ES-I3 (cell line): ENCODE measurements at regions not wholly inside any gene's neighbourhood (a gene's known extent, or its start where the extent isn't known, plus 50 kb on each side); places are given as distances from the start of the nearest gene placed in this dataset.

Experiments
- H3K36me3 ChIP-seq: 2 replicates; pipeline ENCODE4 v1.6.1; 2013; ENCODE audit warnings: mild to moderate bottlenecking, low read length, control low read depth, moderate library complexity; ENCODE audit not compliant: insufficient read depth
- H3K4me1 ChIP-seq: 2 replicates; pipeline ENCODE4 v1.6.1; 2013; ENCODE audit warnings: mild to moderate bottlenecking, control low read depth, low read length; ENCODE audit not compliant: insufficient read depth
- H3K9ac ChIP-seq: 2 replicates; pipeline ENCODE4 v1.6.1; 2013; ENCODE audit warnings: low read depth, mild to moderate bottlenecking, low read length, moderate library complexity
- H3K9me3 ChIP-seq: 2 replicates; pipeline ENCODE4 v1.6.1; 2013; ENCODE audit warnings: mild to moderate bottlenecking, low read length, moderate library complexity; ENCODE audit not compliant: control insufficient read depth, insufficient read depth

DNA sequence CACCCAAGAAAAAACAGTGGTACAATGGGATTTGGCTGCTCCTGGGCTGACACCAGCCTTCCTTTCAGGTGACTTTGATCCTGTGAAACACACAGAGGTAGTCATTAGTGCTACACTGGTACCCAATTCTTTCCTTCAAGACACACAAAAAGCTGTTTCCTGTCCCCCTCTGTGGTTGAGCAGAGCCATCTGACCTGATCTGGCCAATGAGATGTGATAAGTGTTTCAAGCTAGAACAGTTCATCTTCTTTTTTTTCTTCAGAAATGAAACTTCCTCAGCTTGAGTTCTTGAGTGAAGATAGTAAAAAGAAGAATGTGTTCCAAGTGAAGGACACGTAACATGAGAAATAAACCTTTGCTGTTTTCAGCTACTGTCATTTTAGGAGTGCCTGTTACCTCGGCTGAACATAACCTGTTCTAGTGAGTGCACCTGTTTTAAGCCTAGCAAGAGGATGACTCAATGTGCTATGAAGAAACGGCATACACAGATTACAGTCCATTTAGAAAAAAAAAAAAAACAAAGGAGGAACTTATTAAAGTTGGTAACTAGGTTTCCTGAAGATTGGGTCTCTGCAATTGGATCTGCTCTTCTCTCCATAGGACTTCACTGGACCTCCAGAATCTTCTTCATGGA lies 287.8 kb downstream of the GAS1 start:
- H3K9ac ChIP-seq: no peak overlapping the region
- H3K36me3 ChIP-seq: no peaks in the 10 kb centered on the region; the same call in 1 of the 2 replicates
- H3K4me1 ChIP-seq: no peaks in the 10 kb centered on the region
- H3K9me3 ChIP-seq: no peaks in the 10 kb centered on the region

DNA sequence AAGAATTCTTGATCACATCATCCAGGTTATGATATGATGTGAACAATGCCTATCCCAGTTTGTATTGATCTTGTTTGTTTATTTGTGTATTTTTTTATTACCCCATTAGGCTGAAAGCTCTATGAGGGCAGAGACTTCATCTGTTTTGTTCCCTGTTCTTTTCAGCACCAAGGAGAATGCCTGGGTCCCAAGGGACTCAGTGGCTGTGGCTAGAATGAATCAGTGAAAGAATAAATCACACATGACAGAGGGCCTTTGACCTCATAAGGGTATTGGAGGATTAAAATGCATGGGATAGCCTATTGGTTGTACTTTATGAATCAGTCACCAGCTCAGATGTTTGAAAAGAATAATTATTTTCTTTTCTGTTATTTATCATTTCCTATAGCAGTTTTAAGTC lies 292.2 kb downstream of the GAS1 start:
- Histone ChIP-seq H3K36me3 (no peaks in the 10 kb centered on the region; the same call in 1 of the 2 replicates), H3K4me1 (no peaks in the 10 kb centered on the region), H3K9ac (no peak overlapping the region), H3K9me3 (no peaks in the 10 kb centered on the region)

DNA sequence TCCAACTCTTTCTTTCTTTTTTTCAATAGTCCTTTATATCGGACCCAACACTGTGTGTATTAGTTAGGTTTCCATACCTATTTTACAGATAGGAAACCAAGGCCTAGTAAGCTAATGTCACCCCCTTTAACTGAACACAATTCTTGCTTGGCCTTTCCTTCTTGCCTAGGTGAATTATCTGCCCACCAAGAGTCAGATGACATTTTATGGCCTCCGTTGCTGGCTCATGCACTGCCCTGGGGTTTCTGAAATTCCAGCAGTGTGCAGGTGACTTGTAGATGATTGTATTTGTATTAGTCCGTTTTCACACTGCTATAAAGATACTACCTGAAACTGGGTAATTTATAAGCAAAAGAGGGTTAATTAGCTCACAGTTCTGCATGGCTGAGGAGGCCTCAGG lies 293.8 kb downstream of the GAS1 start:
- H3K4me1 ChIP-seq: no peaks in the 10 kb centered on the region
- H3K9me3 ChIP-seq: no peaks in the 10 kb centered on the region
- no peaks in the 10 kb centered on the region for H3K36me3 ChIP-seq
- H3K9ac ChIP-seq: no peak overlapping the region

DNA sequence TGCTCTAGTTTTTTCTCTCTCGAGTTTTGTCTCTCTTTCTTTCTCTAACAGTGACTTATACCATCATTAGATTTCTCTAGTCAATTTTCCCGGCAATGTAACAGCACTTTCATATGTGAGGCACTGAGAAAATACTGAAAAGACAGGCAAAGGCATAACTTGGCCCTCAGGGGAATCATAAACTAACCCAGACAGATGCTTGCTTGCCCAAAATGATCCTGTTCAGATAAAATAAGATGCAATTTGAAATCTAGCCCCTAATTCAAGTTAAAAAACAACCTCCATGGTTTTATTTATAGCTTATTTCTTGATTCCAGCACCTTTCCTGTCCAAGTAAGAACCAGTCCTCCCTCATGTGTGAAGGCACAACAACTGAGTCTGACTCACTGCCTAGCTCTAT lies 294.6 kb downstream of the GAS1 start:
- Histone ChIP-seq H3K9ac (no peak overlapping the region), H3K4me1 (no peaks in the 10 kb centered on the region), H3K36me3 (no peaks in the 10 kb centered on the region)

DNA sequence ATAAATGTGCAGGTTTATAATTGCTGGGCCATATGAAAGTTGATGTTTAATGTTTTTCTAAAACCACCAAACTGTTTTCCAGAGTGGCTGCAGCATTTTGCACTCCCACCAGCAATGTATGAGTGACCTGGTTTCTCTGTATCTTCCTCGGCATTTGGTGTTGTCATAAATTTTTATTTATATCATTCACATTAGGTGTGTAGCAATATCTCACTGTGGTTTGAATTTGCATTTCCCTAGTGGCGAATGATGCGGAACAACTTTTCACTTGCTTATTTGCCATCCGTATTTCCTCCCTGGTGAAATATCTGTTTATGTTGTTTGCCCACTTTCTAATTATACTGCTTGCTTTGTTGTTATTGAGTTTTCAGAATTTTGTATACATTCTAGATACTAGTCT lies 295.7 kb upstream of the TUT7 start:
- Histone ChIP-seq H3K9ac (no peak overlapping the region), H3K4me1 (no peaks in the 10 kb centered on the region), H3K9me3 (no peaks in the 10 kb centered on the region), H3K36me3 (no peaks in the 10 kb centered on the region)

More for the DNA sequence above, 294.6 kb downstream of the GAS1 start:
- no peaks in the 10 kb centered on the region for H3K9me3 ChIP-seq

DNA sequence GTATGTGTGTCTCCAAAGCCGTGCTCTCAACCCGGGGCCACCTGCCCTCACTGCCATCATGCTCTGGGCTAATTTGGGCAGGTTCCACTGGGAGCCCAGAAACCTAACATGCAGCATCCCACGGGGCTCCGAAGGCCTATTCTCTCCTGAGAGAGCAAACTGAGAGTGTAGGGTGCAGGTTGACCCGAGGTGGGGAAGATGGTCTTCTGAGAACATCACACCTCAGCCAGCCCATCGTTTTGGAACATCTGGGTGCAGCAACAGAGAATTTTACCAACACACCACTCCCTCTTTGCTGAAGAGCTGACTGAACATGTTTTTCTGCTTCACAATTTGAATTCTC lies 294.6 kb upstream of the TUT7 start:
- no peaks in the 10 kb centered on the region for H3K9me3 ChIP-seq
- no peak overlapping the region for H3K9ac ChIP-seq
- peaks cover 8% of the 10 kb centered on the region; the same call in 1 of the 2 replicates for H3K4me1 ChIP-seq
- H3K36me3 ChIP-seq: no peaks in the 10 kb centered on the region

DNA sequence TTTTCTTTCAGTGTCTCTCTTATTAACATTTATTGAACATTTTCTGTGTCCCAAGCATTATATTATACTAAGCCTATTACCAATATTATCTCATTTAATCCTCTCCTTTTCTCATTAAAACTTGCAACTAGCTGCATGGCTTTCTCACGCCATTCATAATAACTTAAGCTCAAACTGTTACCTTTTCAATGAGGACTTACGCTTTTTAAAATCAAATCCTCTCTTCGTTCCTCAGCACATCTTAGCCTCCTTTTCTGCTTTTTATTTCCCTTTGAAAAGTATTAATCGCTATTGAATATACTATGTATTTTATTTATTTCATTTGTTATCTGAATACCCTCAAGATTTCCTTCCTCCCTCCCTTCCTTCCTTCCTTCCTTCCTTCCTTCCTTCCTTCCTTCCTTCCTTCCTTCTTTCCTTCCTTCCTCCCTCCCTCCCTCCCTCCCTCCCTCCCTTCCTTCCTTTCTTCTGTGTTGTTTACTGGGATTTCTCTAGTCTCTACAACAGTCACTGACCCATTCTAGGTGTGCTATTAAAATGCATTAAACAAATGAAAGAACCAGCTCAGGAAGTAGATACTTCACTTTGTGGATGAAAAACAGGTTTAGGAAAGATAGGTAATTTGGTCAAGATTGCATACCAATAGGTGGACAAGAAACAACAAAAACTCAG lies 294.1 kb upstream of the TUT7 start:
- no peak overlapping the region for H3K9ac ChIP-seq

DNA sequence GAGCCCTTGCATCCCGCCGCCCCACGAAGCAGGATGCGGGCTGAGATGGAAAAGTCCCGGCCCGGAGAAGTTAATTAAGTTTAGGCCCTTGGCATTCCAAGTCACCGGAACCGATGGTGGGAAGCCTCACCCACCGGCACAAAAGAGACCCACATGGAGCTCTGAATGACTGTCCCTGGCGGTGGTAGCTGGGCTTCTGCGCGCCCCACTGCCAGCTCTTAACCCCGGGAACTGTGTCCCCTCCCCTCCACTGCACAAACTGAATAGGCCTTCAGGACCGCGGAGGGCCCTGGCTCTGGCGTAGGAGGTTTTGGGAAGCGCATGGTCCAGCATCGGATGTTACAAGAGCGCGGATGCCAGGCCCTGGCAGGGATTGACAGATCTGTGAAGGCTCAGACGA lies 291.1 kb upstream of the TUT7 start:
- Histone ChIP-seq H3K9ac (no peak overlapping the region), H3K9me3 (no peaks in the 10 kb centered on the region), H3K36me3 (no peaks in the 10 kb centered on the region), H3K4me1 (peaks cover 11% of the 10 kb centered on the region; the same call in 1 of the 2 replicates)

More for the DNA sequence above, 294.1 kb upstream of the TUT7 start:
- peaks cover 11% of the 10 kb centered on the region; the same call in 1 of the 2 replicates for H3K4me1 ChIP-seq
- no peaks in the 10 kb centered on the region for H3K36me3 ChIP-seq
- H3K9me3 ChIP-seq: no peaks in the 10 kb centered on the region

DNA sequence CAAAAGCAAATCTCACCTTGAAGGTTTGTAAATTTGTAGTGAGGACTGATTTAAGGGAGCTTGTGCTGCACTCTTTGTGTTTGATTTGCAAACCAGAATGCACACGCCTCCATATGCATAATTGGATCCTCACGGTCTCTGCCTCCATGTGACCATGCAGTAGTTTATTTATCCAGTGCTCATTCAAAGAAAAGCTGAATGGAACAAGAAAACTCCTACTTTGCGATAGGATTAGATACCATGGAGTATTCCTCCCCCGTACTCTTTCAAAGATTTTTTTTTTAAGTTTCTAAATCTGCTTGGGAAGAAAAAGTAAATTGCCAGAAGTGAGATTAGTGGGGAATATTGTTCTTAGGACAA lies 290.4 kb upstream of the TUT7 start:
- Histone ChIP-seq H3K4me1 (peaks cover 11% of the 10 kb centered on the region; the same call in 1 of the 2 replicates), H3K9ac (no peak overlapping the region), H3K36me3 (no peaks in the 10 kb centered on the region), H3K9me3 (no peaks in the 10 kb centered on the region)

DNA sequence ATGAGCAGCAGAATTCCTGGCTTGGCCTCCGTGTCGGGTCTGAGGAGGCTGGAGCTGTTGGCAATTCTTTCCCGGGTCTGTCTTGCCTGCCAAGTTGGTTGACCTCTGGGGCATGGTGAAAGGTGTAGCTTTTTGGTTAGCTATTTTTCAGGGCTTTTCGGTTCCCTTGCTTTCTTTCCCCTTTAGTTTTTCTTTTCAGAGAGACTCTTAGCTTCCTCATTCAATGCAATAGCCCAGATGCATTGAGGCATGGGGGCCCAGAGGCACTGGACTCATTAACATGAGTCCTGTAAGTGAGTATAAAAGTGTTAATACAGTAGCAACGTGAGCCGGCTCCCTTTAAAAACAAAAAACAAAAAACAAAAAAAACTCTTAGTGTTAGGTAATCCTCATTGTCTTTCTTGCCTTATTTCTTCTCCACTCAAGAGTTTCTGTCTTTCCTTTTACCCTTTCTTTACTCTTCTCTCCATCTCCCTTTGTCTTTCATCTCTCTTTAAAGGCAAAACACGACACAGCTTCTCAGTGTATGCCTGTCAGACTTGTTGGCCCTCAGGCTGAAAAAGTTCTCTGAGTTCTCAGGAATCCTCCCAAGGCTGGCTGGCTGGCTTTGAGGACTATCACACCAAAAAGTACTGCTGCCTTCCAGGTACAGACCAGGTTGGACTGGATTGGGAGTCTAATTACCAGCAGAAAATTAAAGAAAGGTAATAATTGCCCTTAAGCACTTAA lies 289.9 kb upstream of the TUT7 start:
- no peak overlapping the region for H3K9ac ChIP-seq
- no peaks in the 10 kb centered on the region for H3K9me3 ChIP-seq
- no peaks in the 10 kb centered on the region for H3K36me3 ChIP-seq
- H3K4me1 ChIP-seq: peaks cover 11% of the 10 kb centered on the region; the same call in 1 of the 2 replicates

DNA sequence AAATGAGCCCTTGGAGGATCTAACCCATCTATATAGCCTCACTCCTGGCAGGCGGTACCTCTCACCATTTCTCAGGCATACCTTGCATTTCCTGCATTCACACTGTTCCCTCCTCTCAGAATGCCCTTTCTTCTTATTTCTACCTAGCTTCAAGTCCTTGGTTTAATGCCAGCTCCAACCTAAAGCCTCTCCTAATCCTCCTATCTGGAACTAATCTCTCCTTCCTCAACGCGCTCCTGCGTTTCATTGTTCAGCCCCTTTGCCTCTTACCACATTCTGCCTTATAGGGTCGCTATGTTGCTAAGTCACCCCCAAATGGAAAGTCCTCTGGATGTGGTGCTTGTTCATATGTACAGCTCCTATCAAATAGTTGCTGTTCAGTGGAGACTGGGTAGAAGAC lies 288.5 kb upstream of the TUT7 start:
- H3K9me3 ChIP-seq: no peaks in the 10 kb centered on the region
- H3K36me3 ChIP-seq: no peaks in the 10 kb centered on the region
- no peak overlapping the region for H3K9ac ChIP-seq
- peaks cover 11% of the 10 kb centered on the region; the same call in 1 of the 2 replicates for H3K4me1 ChIP-seq

DNA sequence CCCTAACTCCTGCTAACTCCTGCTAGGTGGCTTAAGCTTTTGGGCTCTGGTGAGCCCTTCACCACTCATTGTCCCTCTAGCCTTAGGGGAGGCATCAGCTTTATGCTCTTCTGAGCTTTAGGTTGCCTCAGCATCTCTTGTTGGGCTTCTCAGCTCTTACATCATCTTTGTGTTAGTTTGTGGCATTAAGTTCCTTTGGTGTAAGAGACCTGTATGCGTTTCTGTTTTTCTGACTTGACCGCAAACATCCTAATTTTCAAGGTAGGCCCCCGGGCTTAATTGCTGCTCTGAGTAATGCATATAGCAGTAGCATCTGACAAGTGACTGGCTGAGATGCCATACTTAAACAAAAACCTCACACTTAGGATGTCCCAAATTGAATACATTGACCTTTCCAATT lies 287.8 kb upstream of the TUT7 start:
- Histone ChIP-seq H3K9me3 (no peaks in the 10 kb centered on the region), H3K4me1 (peaks cover 11% of the 10 kb centered on the region; the same call in 1 of the 2 replicates), H3K36me3 (no peaks in the 10 kb centered on the region), H3K9ac (no peak overlapping the region)

DNA sequence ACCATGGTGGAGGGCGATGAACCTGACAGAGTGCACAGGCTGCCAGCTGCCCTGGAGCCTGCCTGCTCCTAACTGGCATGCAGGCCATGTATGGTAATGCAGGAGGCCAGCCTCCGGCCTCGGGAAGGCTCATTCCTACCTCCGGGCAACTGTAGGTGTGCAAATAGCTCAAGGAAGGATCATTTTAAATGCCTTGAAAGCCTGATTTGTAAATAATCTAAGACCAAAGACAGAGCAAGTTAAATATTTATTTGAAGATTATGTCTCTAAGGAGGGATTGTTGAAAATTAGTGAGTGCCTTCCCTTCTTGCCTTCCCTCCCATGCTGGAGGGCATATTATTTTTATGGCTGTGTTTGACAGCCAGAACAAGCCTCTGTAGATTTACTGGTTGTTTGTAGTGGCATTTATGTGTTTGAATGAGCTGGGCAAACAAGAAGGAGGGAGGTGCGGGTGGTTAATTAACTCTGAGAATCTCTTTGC lies 285.7 kb upstream of the TUT7 start:
- Histone ChIP-seq H3K36me3 (no peaks in the 10 kb centered on the region), H3K9ac (no peak overlapping the region), H3K9me3 (no peaks in the 10 kb centered on the region), H3K4me1 (peaks cover 11% of the 10 kb centered on the region; the same call in 1 of the 2 replicates)

DNA sequence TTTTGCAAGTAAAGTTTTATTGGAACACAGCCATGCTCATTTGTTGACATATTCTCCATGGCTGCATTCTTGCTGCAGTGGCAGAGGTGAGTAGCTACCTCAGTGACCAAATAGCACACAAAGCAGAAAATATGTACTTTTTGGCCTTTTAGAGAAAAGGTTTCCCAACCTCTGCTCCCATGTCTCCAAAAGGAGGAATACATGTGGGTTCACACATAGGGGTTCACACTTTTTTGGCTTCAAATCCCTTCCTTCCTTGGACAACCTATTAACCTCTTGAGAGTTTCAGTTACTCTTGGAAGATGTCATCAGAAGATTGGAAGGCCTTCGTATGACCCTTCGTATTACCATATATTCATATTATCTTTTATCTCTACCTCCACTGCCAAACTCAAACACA lies 285.1 kb upstream of the TUT7 start:
- Histone ChIP-seq H3K9ac (no peak overlapping the region), H3K9me3 (no peaks in the 10 kb centered on the region), H3K36me3 (no peaks in the 10 kb centered on the region), H3K4me1 (0 out of 2 replicates have a peak, but pooled peaks cover 6% of the 10 kb centered on the region)

DNA sequence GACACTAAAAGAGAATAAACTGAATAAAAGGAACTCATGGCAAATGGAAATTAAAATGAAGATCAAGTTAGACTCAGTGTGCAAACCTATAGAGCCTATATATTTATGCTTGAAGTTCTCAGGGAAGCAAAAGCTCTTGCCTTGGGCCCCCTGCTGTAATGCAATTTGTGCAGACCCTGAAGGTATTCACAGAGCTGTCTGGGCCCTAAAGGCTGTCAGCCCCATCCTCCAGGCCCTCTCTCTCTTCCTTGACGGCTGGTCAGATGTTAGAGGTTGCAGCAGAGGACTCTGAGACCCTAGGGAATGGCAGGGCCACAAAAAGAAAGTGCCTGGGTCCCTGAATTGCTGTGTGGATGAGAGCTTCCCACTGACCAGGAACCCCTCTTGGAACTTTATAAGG lies 283.9 kb upstream of the TUT7 start:
- H3K36me3 ChIP-seq: no peaks in the 10 kb centered on the region

More for the DNA sequence above, 283.9 kb upstream of the TUT7 start:
- H3K4me1 ChIP-seq: no peaks in the 10 kb centered on the region
- no peak overlapping the region for H3K9ac ChIP-seq
- no peaks in the 10 kb centered on the region for H3K9me3 ChIP-seq
